NCI-H2081 (cell line): ENCODE measurements at regions not wholly inside any gene's neighbourhood (a gene's known extent, or its start where the extent isn't known, plus 50 kb on each side); places are given as distances from the start of the nearest gene placed in this dataset.
"Not testable (repeated sequence)": the region's sequence is repeated elsewhere in the genome, so short reads cannot be mapped to it uniquely, and the experiment has no call there.

Experiments used
- DNase-seq, 2 experiments: peaks; one replicate each; lab custom pipeline; 2025; lab: John Stamatoyannopoulos, UW

GRCh38 chr3:107942951-107943749 is 147.7 kb downstream of the CD47 start:
- DNase-seq, result no peak

GRCh38 chr3:107942244-107942643 is 148.6 kb downstream of the CD47 start:
- DNase-seq, result no peak

GRCh38 chr3:107939691-107940442 is 151.0 kb downstream of the CD47 start:
- DNase-seq, result no peak

- peak; percentile 34 to 43 for DNase-seq
Measured at GRCh38 chr3:107938143-107938542, 152.7 kb downstream of the CD47 start.

GRCh38 chr3:107934808-107935207 is 156.0 kb downstream of the CD47 start:
- DNase-seq, result no peak

- no peak for DNase-seq
Measured at GRCh38 chr3:107933450-107933849, 157.4 kb downstream of the CD47 start.

GRCh38 chr3:107931326-107931725 is 159.5 kb downstream of the CD47 start:
- no peak for DNase-seq

GRCh38 chr3:107929088-107929487 is 161.7 kb downstream of the CD47 start:
- DNase-seq, result no peak

- DNase-seq, result peak in 1 of 2 experiments; percentile 8
Measured at GRCh38 chr3:107928084-107928445, 162.8 kb downstream of the CD47 start.

- peak; percentile 71 to 75 for DNase-seq
Measured at GRCh38 chr3:107927361-107928083, 163.3 kb downstream of the CD47 start.

GRCh38 chr3:107925851-107926250 is 165.0 kb downstream of the CD47 start:
- no peak for DNase-seq

- no peak for DNase-seq
Measured at GRCh38 chr3:107921038-107921437, 169.8 kb downstream of the CD47 start.

GRCh38 chr3:107920538-107920937 is 170.3 kb downstream of the CD47 start:
- DNase-seq, result no peak

GRCh38 chr3:107919239-107919638 is 171.6 kb downstream of the CD47 start:
- no peak for DNase-seq

- DNase-seq, result no peak
Measured at GRCh38 chr3:107916171-107916570, 174.7 kb downstream of the CD47 start.

- DNase-seq, result no peak
Measured at GRCh38 chr3:107915706-107916105, 175.1 kb downstream of the CD47 start.

GRCh38 chr3:107913701-107914100 is 177.1 kb downstream of the CD47 start:
- no peak for DNase-seq

GRCh38 chr3:107911337-107912000 is 179.4 kb downstream of the CD47 start:
- DNase-seq, result no peak

GRCh38 chr3:107910713-107911259 is 180.0 kb downstream of the CD47 start:
- no peak for DNase-seq

GRCh38 chr3:107909583-107909982 is 181.2 kb downstream of the CD47 start:
- DNase-seq, result not testable (repeated sequence)

- no peak for DNase-seq
Measured at GRCh38 chr3:107907996-107908395, 182.8 kb downstream of the CD47 start.

- DNase-seq, result no peak
Measured at GRCh38 chr3:107904536-107905066, 186.2 kb downstream of the CD47 start.
